ENCODE measurements at regions not wholly inside any gene's neighbourhood (a gene's known extent, or its start where the extent isn't known, plus 50 kb on each side); places are given as distances from the start of the nearest gene placed in this dataset.
"Not testable (repeated sequence)": the region's sequence is repeated elsewhere in the genome, so short reads cannot be mapped to it uniquely, and the experiment has no call there.

GRCh38 chr20:48035961-48036731, 250.9 kb upstream of the SULF2 start:
- peak; percentile 45 for DNase-seq (ENCODE audit: low spot score)
- TF ChIP-seq CTCF (IDR thresholded peaks at IDR 0.05) = no peak
- Histone ChIP-seq H3K27ac (no peak overlapping the region), H3K4me3 (no peak overlapping the region)

DNA sequence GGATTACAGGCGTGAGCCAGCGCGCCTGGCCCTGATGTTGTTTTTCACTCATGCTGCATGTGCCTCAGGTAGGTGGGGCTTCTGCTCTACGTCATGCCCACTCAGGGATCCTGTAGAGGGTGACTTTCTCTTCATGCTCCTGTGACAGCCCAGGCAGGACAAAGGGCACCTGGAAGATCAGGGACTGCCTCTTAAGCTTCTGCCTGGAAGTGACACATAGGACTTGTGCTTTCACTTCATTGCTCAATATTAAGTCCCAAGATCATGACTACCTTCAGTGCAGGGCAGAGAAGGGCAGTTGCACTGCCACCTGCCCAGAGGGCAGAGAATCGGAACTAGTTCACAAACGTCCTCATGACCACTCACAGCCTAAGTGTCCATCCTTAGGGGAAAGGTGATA, 249.5 kb upstream of the SULF2 start:
- no peak for TF ChIP-seq CTCF (IDR thresholded peaks at IDR 0.05)
- Histone ChIP-seq H3K27ac (no peak overlapping the region), H3K4me3 (no peak overlapping the region)
- DNase-seq (ENCODE audit: low spot score) = peak; percentile 7

- H3K27ac ChIP-seq, H3K4me3 ChIP-seq: not testable (repeated sequence)
- DNase-seq (ENCODE audit: low spot score) = peak; percentile 24
These were observed 247.7 kb upstream of the SULF2 start for GRCh38 chr20:48033005-48033404.

- Histone ChIP-seq H3K4me3 (no peak overlapping the region), H3K27ac (no peak overlapping the region)
- DNase-seq (ENCODE audit: low spot score) = no peak
- no peak for TF ChIP-seq CTCF (IDR thresholded peaks at IDR 0.05)
These were observed 245.8 kb upstream of the SULF2 start for GRCh38 chr20:48031122-48031521.

GRCh38 chr20:48026981-48027592, 241.8 kb upstream of the SULF2 start:
- TF ChIP-seq CTCF (IDR thresholded peaks at IDR 0.05) = no peak
- DNase-seq (ENCODE audit: low spot score) = peak; percentile 55
- no peak overlapping the region for H3K4me3 ChIP-seq
- H3K27ac ChIP-seq = no peak overlapping the region

DNA sequence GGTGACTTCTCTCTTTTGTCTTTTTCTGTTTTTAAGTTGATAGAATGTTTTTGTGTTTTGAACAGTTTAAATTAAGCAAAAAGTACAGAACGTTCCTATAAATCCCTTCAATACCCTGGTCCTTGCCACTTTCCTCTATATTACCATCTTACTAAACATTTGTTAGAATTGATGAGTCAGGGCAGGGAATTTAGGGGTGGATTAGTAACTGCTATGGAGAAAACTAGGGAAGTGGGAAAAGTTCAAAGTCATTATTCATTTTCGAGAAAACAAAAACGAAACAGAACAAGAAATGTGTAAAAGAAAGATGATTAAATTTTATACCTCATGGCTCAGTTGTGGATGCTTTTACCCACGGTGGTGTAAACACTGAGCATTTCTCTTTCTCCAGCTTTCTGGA, 240.4 kb upstream of the SULF2 start:
- no peak overlapping the region for H3K27ac ChIP-seq

GRCh38 chr20:48025051-48025515, 239.8 kb upstream of the SULF2 start:
- H3K4me3 ChIP-seq = no peak overlapping the region
- no peak overlapping the region for H3K27ac ChIP-seq
- no peak for DNase-seq (ENCODE audit: low spot score)
- TF ChIP-seq CTCF (IDR thresholded peaks at IDR 0.05) = no peak

More for the DNA sequence above, 240.4 kb upstream of the SULF2 start:
- DNase-seq (ENCODE audit: low spot score) = no peak
- no peak for TF ChIP-seq CTCF (IDR thresholded peaks at IDR 0.05)
- H3K4me3 ChIP-seq = no peak overlapping the region
